SJCRH30 (cell line): ENCODE measurements at regions not wholly inside any gene's neighbourhood (a gene's known extent, or its start where the extent isn't known, plus 50 kb on each side); places are given as distances from the start of the nearest gene placed in this dataset.

Experiments
- DNase-seq, 2 experiments: peaks; one replicate each; pipeline ENCODE4 v3.0.0-alpha.2; 2015 to 2020
- H3K27ac ChIP-seq: fragments of 250-450 bp; sonication (Bioruptor Pico); 2 replicates; pipeline ENCODE4 v1.5.1; 2020; ENCODE audit warnings: mild to moderate bottlenecking, moderate library complexity
- H3K27me3 ChIP-seq: fragments of 250-450 bp; sonication (Bioruptor Pico); 2 replicates; pipeline ENCODE4 v1.5.1; 2020; ENCODE audit warnings: mild to moderate bottlenecking, moderate library complexity
- H3K36me3 ChIP-seq: fragments of 250-450 bp; sonication (Bioruptor Pico); 2 replicates; pipeline ENCODE4 v1.5.1; 2020; ENCODE audit warnings: mild to moderate bottlenecking, moderate library complexity
- H3K4me1 ChIP-seq: fragments of 250-450 bp; sonication (Bioruptor Pico); 2 replicates; pipeline ENCODE4 v1.5.1; 2020; ENCODE audit warnings: mild to moderate bottlenecking, moderate library complexity
- H3K4me3 ChIP-seq: fragments of 250-450 bp; sonication (Bioruptor Pico); 2 replicates; pipeline ENCODE4 v1.5.1; 2020; ENCODE audit warnings: mild to moderate bottlenecking, moderate library complexity
- H3K9me3 ChIP-seq: fragments of 250-450 bp; sonication (Bioruptor Pico); replicated peaks from 2 replicates; pipeline ENCODE4 v1.5.1; 2020; ENCODE audit warnings: mild to moderate bottlenecking, moderate library complexity

- H3K27ac ChIP-seq: no peak overlapping the region
- H3K4me3 ChIP-seq: no peak overlapping the region
- H3K4me1 ChIP-seq: no peaks in the 10 kb centered on the region
- H3K36me3 ChIP-seq: no peaks in the 10 kb centered on the region
- DNase-seq: no peak
- H3K9me3 ChIP-seq: no peaks in the 10 kb centered on the region
- H3K27me3 ChIP-seq: no peaks in the 10 kb centered on the region
Measured at GRCh38 chr10:130489891-130490290, 353.7 kb downstream of the GLRX3 start.

- no peaks in the 10 kb centered on the region for H3K9me3 ChIP-seq
- H3K4me1 ChIP-seq: no peaks in the 10 kb centered on the region
- no peaks in the 10 kb centered on the region for H3K27me3 ChIP-seq
- no peaks in the 10 kb centered on the region for H3K36me3 ChIP-seq
- no peak overlapping the region for H3K4me3 ChIP-seq
- H3K27ac ChIP-seq: no peak overlapping the region
- DNase-seq: no peak
Measured at GRCh38 chr10:130491011-130491692, 355.0 kb downstream of the GLRX3 start.

- Histone ChIP-seq H3K4me3 (no peak overlapping the region), H3K9me3 (no peaks in the 10 kb centered on the region), H3K27ac (no peak overlapping the region), H3K36me3 (no peaks in the 10 kb centered on the region), H3K27me3 (no peaks in the 10 kb centered on the region), H3K4me1 (no peaks in the 10 kb centered on the region)
- no peak for DNase-seq
Measured at GRCh38 chr10:130491693-130492050, 355.5 kb downstream of the GLRX3 start.

- Histone ChIP-seq H3K4me1 (no peaks in the 10 kb centered on the region), H3K27ac (no peak overlapping the region), H3K36me3 (no peaks in the 10 kb centered on the region), H3K9me3 (no peaks in the 10 kb centered on the region), H3K4me3 (no peak overlapping the region), H3K27me3 (no peaks in the 10 kb centered on the region)
- no peak for DNase-seq
Measured at GRCh38 chr10:130492266-130492934, 356.2 kb downstream of the GLRX3 start.

GRCh38 chr10:130493021-130493420 lies 356.8 kb downstream of the GLRX3 start:
- Histone ChIP-seq H3K4me1 (no peaks in the 10 kb centered on the region), H3K9me3 (no peaks in the 10 kb centered on the region), H3K27ac (no peak overlapping the region), H3K4me3 (no peak overlapping the region), H3K36me3 (no peaks in the 10 kb centered on the region), H3K27me3 (no peaks in the 10 kb centered on the region)
- no peak for DNase-seq

- no peak overlapping the region for H3K27ac ChIP-seq
- H3K4me1 ChIP-seq: no peaks in the 10 kb centered on the region
- H3K36me3 ChIP-seq: no peaks in the 10 kb centered on the region
- DNase-seq: peak in 1 of 2 experiments; percentile 1
- no peak overlapping the region for H3K4me3 ChIP-seq
- no peaks in the 10 kb centered on the region for H3K9me3 ChIP-seq
- H3K27me3 ChIP-seq: no peaks in the 10 kb centered on the region
Measured at GRCh38 chr10:130493446-130494145, 357.4 kb downstream of the GLRX3 start.

GRCh38 chr10:130495116-130495862 lies 359.1 kb downstream of the GLRX3 start:
- Histone ChIP-seq H3K36me3 (no peaks in the 10 kb centered on the region), H3K9me3 (no peaks in the 10 kb centered on the region), H3K27ac (no peak overlapping the region), H3K4me3 (no peak overlapping the region), H3K27me3 (no peaks in the 10 kb centered on the region), H3K4me1 (no peaks in the 10 kb centered on the region)
- no peak for DNase-seq

- no peak for DNase-seq
- Histone ChIP-seq H3K27ac (no peak overlapping the region), H3K36me3 (no peaks in the 10 kb centered on the region), H3K4me1 (no peaks in the 10 kb centered on the region), H3K9me3 (no peaks in the 10 kb centered on the region), H3K27me3 (no peaks in the 10 kb centered on the region), H3K4me3 (no peak overlapping the region)
Measured at GRCh38 chr10:130495891-130496636, 359.9 kb downstream of the GLRX3 start.

GRCh38 chr10:130497056-130498010 lies 361.1 kb downstream of the GLRX3 start:
- H3K4me1 ChIP-seq: no peaks in the 10 kb centered on the region
- H3K27ac ChIP-seq: no peak overlapping the region
- no peak overlapping the region for H3K4me3 ChIP-seq
- DNase-seq: no peak
- H3K36me3 ChIP-seq: no peaks in the 10 kb centered on the region
- no peaks in the 10 kb centered on the region for H3K27me3 ChIP-seq
- H3K9me3 ChIP-seq: no peaks in the 10 kb centered on the region

GRCh38 chr10:130498042-130498441 lies 361.9 kb downstream of the GLRX3 start:
- Histone ChIP-seq H3K4me1 (no peaks in the 10 kb centered on the region), H3K36me3 (no peaks in the 10 kb centered on the region), H3K27ac (no peak overlapping the region), H3K27me3 (no peaks in the 10 kb centered on the region), H3K4me3 (no peak overlapping the region), H3K9me3 (no peaks in the 10 kb centered on the region)
- no peak for DNase-seq

GRCh38 chr10:130498934-130499333 lies 362.7 kb downstream of the GLRX3 start:
- Histone ChIP-seq H3K27me3 (no peaks in the 10 kb centered on the region), H3K36me3 (no peaks in the 10 kb centered on the region), H3K4me3 (no peak overlapping the region), H3K4me1 (no peaks in the 10 kb centered on the region), H3K9me3 (no peaks in the 10 kb centered on the region), H3K27ac (no peak overlapping the region)
- no peak for DNase-seq

- no peaks in the 10 kb centered on the region for H3K4me1 ChIP-seq
- no peak overlapping the region for H3K27ac ChIP-seq
- no peak for DNase-seq
- no peaks in the 10 kb centered on the region for H3K36me3 ChIP-seq
- no peak overlapping the region for H3K4me3 ChIP-seq
- H3K9me3 ChIP-seq: no peaks in the 10 kb centered on the region
- H3K27me3 ChIP-seq: no peaks in the 10 kb centered on the region
Measured at GRCh38 chr10:130499541-130499940, 363.4 kb downstream of the GLRX3 start.

GRCh38 chr10:130500261-130501000 lies 364.2 kb downstream of the GLRX3 start:
- Histone ChIP-seq H3K27ac (no peak overlapping the region), H3K4me3 (no peak overlapping the region), H3K4me1 (no peaks in the 10 kb centered on the region), H3K9me3 (no peaks in the 10 kb centered on the region), H3K36me3 (no peaks in the 10 kb centered on the region), H3K27me3 (no peaks in the 10 kb centered on the region)
- no peak for DNase-seq
